ENCODE measurements at regions not wholly inside any gene's neighbourhood (a gene's known extent, or its start where the extent isn't known, plus 50 kb on each side); places are given as distances from the start of the nearest gene placed in this dataset.
"Not testable (repeated sequence)": the region's sequence is repeated elsewhere in the genome, so short reads cannot be mapped to it uniquely, and the experiment has no call there.

DNA sequence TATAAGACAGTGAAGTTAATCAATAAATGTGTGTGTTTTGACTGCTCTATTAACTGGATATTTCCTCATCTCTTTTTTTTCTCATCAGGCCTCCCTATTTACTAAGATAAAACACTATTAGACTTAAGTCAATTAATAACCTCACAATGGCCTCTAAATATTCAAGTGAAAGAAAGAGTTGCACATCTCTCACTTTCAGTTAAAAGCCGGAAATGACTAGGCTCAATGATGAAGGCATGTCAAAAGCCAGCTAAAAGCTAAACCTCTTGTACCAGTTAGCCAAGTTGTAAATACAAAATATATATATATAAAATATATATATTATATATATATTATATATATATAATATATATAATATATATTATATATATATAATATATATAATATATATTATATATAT is 127.0 kb upstream of the MEOX2 start:
- DNase-seq (ENCODE audit: low read depth): no peak

DNA sequence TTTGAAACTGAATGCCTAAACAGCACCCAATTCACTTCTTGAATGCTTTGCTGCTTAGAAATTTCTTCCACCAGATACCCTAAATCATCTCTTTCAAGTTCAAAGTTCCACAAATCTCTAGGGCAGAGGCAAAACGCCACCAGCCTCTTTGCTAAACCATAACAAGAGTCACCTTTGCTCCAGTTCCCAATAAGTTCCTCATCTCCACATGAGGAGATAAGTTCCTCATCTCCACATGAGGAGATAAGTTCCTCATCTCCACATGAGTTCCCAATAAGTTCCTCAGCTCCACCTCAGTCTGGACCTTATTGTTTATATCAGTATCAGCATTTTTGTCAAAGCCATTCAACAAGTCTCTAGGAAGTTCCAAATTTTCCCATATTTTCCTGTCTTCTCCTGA is 123.9 kb upstream of the MEOX2 start:
- DNase-seq (ENCODE audit: low read depth): not testable (repeated sequence)

DNA sequence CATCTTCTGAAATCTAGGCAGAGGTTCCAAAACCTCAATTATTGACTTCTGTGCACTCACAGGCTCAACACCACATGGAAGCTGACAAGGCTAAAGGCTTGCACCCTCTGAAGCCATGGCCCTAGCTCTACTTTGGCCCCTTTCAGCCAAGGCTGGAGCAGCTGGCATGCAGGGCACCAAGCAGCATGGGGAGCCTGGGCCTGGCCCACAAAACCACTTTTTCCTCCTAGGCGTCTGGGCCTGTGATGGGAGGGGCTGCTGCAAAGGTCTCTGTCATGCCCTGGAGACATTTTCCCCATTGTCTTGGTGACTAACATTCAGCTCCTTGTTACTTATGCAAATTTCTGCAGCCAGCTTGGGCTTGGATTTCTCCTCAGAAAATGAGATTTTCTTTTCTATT is 123.5 kb upstream of the MEOX2 start:
- DNase-seq (ENCODE audit: low read depth): not testable (repeated sequence)

DNA sequence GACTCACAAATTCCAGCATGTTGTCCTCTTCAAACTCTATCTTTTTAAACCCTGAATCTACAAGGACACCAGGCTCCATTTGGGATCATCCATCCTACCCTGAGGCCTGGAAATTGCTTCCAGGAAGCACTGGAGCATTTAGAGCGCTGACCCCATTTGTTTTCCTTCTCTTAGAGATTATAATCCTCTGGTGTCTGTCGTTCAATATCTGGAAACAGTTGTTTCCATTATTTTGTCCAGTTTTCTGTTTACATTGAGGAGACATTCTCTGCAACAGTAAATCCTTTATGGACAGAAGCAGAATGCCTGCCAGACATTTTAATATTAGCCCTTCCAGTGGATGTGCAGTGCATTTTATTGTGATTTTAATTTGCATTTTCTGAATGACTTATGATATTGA is 119.4 kb upstream of the MEOX2 start:
- no peak for DNase-seq (ENCODE audit: low read depth)

DNA sequence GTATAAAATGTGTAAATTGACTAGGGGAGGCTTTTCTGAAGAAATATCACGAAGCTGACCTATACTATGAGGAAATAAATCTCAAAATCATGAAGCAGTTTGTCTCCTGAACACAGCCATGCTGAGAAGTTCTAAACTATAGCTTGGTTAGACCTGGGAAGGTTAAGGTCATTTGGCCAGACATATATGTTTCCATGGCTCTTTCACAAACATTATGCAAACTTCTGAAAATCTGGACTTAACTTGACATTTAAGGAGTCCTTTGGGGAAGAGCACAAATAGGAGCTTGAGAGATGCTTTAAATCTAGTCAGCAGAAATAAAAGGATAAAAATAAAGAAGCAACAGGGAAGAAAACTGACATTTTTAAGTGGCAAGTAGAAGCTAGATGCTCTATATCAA is 115.9 kb upstream of the MEOX2 start:
- no peak for DNase-seq (ENCODE audit: low read depth)

DNA sequence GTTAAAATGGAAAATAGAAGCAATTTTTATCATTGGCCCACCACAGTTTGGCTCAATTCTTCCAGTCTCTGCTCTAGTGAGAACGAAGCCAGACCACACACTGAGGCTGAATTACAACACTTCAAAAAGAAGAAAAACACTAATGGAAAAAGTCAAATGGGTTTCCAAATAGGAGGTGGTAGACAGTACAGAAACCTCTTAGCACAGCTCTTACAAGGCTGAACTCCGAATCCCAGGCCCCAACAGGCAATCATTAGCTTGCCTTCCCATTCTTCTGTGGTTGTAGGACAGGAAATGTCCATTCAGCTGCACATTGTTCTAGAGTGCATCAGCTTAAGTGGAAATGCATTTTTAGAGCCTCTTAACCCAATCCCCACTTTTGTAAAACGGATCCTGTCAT is 115.1 kb upstream of the MEOX2 start:
- peak; percentile 56 for DNase-seq (ENCODE audit: low read depth)

DNA sequence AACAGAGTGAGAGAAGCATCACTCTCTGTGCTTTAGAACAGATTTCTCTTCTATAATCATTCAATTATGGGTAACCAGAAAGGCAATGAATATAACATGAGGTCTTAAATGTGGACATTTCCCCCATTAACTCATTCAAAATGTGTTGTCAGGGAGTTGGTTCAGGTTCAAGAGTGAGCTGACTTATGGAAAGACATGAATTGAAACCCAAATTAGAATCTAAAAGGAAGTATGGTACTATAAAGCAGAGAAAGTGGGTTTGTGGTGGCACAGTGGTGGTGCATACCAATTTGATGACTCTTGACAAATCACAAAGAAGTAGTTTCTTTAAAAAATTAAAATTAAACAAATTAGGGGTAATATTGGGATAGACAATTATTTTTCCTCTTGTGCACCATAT is 114.6 kb upstream of the MEOX2 start:
- DNase-seq (ENCODE audit: low read depth): no peak

DNA sequence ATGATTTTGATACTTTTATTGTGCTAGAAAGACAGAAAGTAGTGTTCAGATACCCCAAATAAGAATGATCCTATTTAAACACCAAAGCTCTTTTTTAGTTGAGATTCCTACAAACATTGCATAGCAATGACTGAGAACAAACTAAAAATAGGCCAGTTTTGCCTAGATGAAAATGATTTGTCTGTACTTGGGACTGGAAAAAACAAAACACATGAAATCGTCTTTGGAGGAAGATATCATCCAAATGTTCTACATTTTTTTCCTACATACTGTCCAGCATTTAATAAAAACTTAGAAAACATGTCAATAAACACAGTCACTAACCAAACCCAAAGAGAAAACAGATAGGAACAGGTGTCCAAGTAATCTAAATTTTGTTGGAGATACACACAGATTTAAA is 111.6 kb upstream of the MEOX2 start:
- DNase-seq (ENCODE audit: low read depth): no peak

DNA sequence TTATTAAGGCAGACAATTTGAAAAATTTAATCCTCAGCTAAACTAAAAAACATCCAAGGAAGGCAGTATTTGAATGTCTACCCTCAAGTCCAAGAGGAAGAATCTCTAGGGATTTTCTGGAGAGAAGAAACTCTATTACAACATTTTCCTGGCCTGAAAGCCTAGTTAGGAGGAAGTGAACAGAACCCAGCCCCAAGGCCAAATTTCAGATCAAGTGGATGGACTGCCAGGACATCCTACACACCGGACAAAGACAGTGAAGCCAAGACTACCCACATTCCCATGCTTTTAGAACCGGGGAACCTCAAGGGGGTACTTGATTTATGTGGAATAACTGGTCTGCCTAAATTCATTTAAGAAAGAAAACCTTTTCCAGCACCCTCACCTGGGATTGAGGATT is 108.9 kb upstream of the MEOX2 start:
- DNase-seq (ENCODE audit: low read depth): no peak

DNA sequence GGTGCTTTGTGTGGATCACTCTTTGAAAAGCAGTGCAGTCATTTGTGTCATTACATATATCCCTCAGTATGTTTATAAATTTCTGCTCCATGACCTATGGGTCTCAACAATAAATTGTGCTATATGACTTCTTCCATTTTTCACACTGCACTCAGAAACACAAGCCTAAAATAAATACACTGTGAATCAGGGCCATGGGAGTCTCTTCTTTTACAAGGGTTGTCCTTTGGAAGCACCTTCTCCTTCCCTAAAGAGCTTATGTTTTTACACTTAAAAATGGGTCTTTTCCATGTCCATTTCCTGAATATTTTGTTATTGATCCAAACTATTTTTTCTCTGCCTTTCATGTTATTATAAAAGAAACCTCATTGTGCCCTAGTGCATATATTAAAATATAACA is 108.3 kb upstream of the MEOX2 start:
- no peak for DNase-seq (ENCODE audit: low read depth)

DNA sequence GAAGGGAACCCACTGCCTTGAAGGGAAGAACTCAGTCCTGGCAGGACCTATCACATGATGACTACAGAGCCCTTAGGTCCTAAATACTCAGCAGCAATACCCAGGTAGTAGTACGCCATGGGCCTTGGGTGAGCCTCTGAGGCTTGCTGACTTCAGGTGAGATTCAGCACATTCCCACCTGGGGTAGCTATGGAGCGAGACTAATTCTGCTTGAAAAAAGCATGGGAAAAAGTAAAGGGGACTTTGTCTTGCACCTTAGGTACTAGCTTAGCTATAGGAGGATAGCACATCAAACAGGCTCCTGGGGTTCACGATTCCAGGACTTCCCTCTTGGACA is 98.2 kb upstream of the MEOX2 start:
- DNase-seq (ENCODE audit: low read depth): no peak

DNA sequence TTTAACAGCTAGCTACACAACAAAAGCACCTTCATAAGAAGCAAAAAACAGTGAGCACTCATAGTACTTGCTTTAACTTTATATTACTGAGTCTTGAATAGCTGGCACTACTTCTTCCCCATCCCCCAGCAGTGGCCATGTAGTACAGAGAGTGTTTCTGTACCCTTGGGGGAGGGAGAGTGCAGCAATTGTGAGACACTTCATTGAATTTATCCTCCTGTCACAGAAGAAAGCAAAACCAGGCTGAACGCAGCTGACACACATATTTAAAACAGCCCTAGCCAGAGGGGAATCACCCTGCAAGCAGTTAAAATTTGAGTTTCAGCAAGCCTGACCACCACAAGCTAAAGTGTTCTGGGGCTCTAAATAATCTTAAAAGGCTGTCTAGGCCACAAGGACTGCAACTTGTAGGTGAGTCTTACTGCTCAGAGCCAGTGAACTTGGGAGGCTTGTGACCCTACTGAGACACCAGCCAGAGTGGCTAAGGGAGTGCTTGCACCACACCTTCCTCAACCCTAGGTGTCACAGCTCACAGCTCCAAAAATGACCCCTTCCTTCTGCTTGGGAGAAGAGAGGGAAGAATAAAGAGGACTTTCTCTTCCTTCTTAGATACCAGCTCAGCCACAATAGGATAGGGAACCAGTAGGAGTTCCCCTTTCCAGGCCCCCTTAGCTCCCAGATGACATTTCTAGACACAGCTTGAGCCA is 97.7 kb upstream of the MEOX2 start:
- no peak for DNase-seq (ENCODE audit: low read depth)

DNA sequence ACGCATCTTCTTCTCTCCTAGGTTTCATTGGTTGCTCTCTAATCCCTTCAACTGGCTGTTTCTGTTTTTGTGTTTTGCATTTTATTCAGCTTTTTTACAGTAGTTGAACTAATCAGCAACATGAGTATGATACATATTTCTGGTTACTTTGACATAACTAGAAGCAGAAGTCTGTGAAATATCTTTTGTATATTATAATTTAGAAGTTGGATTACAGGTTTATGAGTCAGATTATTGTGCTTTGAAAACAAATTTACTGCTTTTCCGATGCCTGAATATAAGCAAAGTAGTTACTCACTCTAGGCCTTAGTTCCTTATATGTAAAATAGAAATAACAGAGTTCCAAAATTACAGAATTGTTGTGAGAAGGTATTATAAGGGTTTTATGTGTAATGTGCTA is 96.2 kb upstream of the MEOX2 start:
- DNase-seq (ENCODE audit: low read depth): no peak

DNA sequence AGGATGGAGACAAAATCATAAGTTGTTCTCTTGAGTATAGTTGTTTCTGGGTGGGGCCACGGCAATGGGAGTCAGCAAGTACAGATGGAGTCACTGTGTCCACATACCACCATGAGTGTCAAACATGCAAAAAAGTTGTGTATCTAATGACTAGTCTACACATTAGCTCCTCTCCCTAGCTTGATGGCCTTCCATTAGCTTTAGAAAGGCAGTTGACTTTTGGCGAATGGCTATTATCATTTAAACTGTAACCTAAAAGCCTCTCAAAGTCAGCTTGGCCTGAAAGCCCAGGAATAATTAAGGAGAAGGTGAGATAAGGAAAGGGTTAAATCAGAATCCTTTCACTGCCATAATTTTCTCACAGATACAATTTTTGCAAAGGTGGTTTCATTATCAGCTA is 95.5 kb upstream of the MEOX2 start:
- DNase-seq (ENCODE audit: low read depth): no peak

DNA sequence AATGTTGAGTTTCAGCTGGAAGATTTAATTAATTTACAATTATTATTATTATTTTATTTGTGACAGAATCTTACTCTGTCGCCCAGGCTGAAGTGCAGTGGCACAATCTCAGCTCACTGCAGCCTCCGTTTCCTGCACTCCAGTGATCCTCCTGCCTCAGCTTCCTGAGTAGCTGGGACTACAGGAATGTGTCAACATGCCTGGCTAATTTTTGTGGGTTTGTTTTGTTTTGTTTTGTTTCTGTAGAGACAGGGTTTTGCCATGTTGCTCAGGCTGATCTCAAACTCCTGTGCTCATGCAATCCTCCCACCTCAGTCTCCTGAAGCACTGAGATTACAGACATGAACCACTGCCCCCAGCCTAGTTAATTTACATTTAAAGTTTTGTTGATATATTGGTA is 93.8 kb upstream of the MEOX2 start:
- DNase-seq (ENCODE audit: low read depth): peak; percentile 38

DNA sequence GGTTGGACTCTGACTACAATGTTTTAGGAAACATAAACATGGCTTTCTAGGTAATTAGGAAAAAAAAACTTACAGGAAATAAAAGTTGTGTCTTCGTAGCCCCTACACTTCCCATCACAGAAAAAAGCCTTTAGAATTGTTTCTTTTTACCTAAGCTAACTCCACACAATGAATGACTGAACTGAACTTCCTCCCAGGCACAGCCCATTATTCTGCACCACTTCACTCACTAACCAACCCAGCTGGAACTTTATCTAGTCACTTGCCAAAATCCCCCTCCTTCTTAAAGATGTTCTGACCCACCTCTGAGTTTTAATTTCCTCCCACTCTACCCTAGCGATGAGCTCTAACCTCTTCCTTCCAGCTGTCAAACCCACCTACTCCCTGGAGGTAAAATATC is 91.7 kb upstream of the MEOX2 start:
- no peak for DNase-seq (ENCODE audit: low read depth)

DNA sequence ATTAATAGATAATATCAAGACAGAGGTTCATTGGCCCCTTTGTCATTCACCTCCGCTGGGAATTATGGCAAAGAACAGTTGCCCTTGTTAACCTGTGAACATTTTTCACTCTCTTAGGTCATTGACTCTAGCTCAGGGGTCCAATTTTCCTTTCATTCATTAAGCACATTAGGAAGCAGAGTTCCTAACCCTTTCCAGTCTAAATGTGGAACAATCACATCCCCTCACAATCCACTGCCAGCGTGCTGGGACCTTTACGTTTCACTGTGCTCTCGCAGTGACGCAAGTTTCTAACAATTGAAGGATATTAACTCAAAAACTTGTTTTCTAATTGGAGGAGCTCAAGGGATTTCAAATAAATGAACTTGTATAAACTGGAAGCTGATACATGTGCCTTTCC is 79.3 kb upstream of the MEOX2 start:
- no peak for DNase-seq (ENCODE audit: low read depth)

DNA sequence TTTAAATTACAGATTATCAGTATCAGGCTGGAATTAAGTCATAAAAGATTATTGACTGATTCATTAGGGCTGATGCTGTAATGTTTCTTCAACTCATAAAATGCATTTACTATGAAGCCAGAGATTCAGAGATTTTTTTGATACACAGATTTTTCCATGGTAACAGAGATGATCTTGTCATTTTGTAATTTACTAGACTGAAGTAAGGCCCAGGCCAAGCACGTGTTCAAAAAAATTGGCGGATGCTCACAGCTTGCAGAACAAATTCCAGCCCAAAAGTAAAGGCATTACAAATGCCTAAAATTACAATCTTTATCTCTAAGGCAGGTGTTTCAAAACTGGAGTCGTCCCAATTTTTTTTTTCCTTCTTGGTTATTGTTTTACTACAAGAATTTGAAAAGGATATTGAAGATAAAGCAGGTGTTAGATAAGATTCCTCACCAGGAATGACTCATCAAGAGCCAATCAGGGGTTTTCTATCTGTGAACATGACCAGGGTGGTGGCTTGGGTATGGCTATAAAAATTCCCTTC is 78.4 kb upstream of the MEOX2 start:
- DNase-seq (ENCODE audit: low read depth): no peak

DNA sequence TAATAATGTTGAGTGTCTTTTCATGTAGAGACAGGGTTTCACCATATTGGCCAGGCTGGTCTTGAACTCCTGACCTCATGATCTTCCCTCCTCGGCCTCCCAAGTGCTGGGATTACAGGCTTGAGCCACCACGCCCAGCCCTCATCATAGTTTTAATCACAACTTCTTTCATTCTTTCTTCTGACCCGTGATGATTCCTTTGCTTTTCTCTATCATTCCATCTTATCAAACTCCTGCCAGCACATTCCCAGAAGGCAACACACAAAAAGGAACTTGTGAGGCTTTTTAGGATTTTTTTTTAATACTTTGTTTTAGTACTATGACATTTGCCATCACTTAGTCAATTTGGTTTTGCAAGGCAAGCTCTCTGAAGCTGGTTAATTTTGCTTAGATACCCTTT is 77.5 kb upstream of the MEOX2 start:
- DNase-seq (ENCODE audit: low read depth): no peak

DNA sequence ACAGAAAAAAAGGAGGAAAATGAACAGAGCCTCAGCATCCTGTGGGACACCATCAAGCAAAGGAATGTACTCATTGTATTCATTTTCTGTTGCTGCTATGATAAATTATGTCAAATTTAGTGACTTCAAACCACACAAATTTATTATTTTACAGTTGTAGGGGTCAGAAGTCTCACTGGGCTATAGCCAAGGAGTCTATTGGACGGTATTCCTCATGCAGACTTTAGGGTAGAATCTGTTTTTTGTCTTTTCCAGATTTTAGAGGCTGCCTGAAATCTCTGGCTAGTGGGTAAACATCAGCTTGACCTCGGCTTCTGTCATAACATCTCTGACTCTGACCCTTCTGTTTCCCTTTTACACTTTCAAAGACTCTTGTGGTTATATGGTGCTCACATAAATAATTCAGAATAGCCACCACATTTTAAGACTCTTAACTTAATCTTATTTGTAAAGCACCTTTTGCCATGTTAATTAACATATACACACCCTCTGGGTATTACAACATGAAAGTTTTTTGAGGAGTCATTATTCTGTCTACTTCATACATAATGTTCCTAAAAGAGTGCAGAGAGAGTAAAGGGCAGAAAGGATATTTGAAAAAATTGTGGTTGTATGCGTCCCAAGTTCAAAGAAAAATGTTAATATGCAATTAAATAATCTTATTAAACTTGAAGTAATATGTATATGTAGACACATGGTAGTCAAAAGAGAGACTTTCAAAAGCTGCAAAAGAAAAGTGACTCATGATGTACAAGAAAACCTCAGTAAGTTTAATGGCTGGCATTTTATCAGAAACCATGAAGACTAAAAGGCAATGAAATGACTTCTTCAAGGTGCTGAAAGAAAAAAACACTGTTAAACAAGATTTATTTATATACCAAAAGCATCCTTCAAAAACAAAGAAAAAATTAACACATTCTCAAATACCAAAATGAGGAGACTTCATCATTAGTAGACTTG is 70.8 kb upstream of the MEOX2 start:
- peak; percentile 72 for DNase-seq (ENCODE audit: low read depth)

DNA sequence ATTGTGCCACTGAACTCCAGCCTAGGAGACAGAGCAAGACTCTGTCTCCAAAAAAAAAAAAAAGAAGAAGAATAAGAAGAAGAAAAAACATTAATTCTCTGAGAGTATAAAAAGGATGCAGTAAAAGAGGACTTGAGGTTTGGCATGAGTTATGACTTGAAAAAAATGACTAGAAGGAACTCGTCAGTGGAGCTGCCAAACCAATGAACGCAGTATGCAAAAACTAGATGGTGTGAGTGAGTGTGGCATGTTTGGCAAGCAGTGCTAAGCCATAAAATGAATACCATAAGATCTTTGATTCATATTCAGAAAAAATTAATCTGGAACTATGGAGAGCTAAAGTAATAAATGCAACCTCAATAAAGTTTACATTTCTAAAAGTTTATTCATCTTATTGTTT is 68.6 kb upstream of the MEOX2 start:
- peak; percentile 93 for DNase-seq (ENCODE audit: low read depth)

DNA sequence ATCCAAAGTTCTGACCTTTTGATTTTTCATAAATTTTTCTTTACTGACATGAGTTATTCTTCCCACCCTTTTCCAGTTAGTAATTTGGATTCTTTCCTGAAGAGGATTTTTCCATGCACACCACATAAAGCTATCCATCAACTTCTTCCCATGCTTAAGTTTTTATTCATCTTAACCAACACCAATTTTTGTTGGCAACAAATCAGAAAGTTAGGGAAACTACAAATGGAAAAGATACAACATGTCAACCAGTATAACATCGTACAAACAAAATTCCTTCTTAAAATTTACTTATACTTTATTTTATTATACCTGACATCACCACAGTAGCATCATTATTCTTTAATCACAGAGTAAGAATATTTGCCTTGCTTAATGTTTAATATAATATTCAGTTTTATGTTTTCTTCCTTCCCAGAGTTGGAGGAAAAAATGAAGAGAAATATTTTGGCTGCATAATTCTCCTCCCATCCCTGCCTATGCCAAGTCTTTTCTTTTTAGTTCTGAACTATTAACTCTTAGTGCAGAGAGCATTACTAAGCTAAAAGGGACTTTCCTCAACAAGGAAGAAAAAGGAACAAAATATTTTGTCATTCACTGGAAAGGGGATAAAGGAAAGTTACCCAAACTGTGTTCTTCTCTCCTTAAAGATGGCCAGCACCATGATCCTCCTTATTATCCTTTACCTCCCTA is 67.5 kb upstream of the MEOX2 start:
- peak; percentile 64 for DNase-seq (ENCODE audit: low read depth)

DNA sequence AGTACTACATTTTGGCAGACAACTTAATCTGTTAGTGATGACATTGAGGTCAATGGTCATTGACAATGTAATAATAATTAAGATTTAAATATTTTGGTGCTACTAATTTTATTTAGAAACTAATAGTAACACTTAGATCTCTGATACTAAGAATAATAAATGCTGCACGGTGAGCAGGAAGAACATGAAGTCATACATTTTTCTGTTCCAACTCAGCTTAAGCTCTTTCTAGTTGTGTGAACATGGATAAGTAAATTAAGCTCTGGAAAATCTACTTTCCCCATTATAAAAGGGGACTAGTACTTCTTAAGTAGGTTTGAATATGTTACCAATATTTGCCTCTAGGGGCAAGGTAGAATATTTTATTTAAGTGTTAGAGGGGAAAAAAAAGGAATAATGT is 65.9 kb upstream of the MEOX2 start:
- no peak for DNase-seq (ENCODE audit: low read depth)
